DLD1 (cell line): ENCODE measurements at regions not wholly inside any gene's neighbourhood (a gene's known extent, or its start where the extent isn't known, plus 50 kb on each side); places are given as distances from the start of the nearest gene placed in this dataset.

Experiments used
- in situ Hi-C: cut with HindIII; loops from 2 replicates; pipeline ENCODE4 v1.10.0; 2017; ENCODE audit warnings: low sequenced_read_pairs

DNA sequence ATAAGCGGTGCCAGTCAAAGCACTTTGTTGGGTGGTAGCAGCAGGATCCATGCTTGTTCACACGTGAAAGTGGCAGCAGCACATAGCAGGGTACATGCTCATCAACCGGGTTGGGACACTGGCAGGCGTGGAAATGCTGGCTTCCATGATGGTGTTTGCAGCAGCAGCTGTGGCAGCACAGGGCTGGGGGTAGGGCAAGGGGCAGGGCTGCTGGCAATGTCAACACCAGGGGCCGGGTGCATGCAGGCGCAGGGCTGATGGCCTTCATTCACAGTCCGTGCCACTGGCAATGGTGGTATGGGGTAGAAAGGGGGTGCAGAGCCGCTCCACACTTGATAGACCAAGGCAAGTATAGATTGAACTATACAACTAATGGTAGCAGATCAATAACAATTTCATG, 374.7 kb upstream of the FAM241A start:
- in situ Hi-C loops = no loop called here

- in situ Hi-C loops = no loop called here
Measured at GRCh38 chr4:111773858-111774257, 371.4 kb upstream of the FAM241A start.

- in situ Hi-C loops = no loop called here
Measured at GRCh38 chr4:111775556-111776297, 369.5 kb upstream of the FAM241A start.

- in situ Hi-C loops = no loop called here
Measured at GRCh38 chr4:111776561-111776960, 368.7 kb upstream of the FAM241A start.

- in situ Hi-C loops = no loop called here
Measured at GRCh38 chr4:111778543-111778942, 366.7 kb upstream of the FAM241A start.

GRCh38 chr4:111780965-111781364, 364.3 kb upstream of the FAM241A start:
- in situ Hi-C loops = no loop called here

DNA sequence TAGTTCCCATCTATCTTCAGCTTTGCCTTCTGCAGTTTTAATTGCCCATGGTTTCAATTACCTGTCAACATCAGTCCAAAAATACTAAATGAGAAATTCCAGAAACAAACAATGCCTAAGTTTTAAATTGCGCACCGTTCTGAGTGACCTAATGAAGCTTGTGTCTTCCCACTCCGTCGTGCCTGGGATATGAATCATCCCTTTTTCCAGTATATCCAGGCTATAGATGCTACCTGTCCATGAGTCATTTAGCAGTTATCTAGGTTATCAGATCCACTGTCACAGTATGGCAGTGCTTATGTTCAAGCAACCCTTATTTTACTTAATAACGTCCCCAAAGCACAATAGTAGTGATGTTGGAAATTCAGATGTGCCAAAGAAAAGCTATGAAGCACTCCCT, 363.6 kb upstream of the FAM241A start:
- in situ Hi-C loops = no loop called here

GRCh38 chr4:111788099-111788498, 357.2 kb upstream of the FAM241A start:
- in situ Hi-C loops = no loop called here

DNA sequence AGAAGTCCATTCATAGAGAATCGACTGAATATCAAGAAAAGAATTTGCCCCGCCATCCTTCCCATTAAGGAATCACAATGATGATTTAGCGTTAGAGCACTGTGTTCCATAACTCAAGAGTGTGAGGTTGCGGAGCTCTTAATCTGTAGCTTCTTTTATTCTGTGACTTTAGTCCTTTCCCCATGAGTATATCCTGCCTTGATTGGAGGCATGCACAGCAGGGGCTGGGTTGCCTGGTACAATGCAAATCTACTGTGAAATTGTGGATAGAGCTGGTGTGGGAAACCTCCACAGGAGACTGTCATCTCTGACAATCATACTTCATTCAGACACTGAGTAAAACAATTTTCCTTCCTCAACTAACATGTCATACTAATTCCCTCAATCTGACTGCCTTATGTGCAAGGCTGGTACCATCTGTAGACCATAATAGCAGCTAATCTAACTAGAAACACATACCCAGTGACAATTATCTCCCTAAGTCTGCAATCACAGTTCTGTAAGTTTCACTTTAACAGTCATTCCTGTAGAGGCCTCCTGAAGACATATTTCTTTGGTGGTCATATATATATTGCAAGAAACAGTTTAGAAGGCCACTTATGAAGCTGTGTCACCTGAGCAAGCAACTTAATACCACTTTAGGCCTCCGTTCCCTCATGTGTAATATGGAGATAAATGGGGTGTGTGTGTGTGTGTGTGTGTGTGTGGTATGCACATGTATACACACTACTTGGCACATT, 355.2 kb upstream of the FAM241A start:
- in situ Hi-C loops = no loop called here

GRCh38 chr4:111792632-111793031, 352.6 kb upstream of the FAM241A start:
- in situ Hi-C loops = no loop called here

DNA sequence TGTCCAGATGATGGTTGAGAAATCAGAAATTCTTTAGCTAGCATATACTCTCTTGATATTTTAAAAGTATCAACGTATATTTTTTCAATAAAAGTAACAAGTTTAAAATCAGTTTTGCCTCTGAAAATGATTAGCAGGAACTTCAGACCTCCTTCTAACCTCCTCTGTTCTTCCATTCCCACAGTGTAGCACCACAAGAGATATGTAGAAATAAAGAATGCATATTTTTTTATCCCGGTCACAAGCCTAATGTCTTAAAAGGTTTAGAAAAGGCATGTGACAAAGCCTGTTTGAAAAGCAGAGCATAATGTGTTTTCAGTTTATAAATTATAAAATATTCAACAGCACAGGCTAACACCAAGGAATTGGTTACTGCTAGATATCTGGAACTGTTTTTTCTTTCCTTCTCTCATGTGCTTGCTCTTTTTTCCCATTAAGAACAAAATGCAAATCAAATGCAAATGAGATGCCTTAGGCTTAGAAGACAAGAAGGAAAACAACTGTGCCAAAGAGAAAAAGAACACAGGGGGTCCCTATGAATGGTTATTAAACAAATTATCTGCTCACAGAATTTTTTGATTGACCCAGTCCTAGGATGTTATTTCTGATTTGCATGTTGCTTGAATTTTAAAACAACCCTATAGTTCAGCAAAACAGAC, 351.7 kb upstream of the FAM241A start:
- in situ Hi-C loops = no loop called here

GRCh38 chr4:111797455-111798163, 347.6 kb upstream of the FAM241A start:
- in situ Hi-C loops = no loop called here

DNA sequence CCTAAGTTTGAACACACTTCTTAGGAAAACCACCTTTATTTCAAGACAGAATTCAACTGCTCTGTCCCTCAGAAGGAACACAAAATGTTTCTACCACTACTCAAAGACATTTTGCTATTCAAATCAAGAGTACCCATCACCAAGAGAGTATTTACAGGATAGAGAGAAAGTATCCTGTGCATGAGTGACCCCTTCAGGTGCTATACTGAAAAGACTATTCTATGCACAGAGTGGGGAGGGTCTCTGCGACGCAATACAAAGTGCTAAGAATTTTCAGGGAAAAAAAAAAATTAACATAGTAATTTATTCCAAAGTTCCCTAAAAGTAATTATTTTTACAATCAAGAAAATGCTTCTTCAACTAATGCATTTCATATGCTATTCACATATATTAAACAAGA, 346.4 kb upstream of the FAM241A start:
- in situ Hi-C loops = no loop called here

DNA sequence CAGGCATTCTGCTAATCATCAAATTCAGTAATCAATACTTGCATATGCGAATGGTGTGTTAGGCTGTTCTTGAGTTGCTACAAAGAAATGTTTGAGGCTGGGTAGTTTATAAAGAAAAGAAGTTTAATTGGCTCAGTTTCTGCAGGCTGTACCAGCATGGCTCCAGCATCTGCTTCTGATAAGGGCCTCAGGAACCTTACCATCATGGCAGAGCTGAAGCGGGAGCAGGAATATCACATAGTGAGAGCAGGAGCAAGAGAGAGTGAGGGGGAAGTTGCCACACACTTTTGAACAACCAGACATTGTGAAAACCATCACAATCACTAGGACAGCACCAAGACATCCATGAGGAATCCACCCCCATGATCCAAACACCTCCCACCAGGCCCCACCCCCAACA, 344.7 kb upstream of the FAM241A start:
- in situ Hi-C loops = no loop called here

DNA sequence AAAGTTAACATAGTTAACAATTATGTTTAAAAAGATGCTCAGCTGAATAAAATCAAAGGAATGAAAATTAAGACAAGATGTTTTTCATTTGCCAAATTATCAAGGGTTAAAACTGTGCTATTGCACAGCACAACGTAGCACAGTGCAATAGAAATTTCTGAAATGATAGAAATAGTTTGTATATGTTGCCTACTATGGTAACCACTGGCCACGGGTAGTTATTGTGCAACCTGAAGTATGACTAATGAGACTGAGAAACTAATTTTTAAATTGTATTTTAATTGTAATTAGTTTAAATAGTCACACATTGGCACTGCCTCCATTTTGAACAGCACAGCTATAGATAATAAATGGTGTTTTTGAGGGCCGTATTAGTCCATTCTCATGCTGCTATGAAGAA, 343.1 kb upstream of the FAM241A start:
- in situ Hi-C loops = no loop called here

GRCh38 chr4:111806331-111806730, 338.9 kb upstream of the FAM241A start:
- in situ Hi-C loops = no loop called here

DNA sequence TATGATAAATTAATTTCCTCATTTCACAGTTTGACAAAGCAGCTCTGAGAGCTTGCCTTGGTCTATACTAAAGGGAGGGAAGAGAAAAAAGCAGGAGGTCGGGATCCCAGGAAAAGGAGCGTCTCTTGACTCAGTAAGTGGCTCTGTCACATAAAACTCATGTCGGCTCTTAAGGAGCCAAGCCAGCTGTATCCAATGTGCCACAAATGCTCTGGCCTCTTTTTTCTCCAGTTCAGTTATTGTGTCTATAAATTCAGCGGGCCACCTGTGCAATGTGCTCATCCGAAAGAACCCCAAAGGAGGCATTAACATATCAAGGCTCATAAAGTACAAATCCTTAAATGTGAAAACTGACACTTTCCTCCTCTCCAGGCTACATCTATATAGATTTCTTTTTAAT, 337.7 kb upstream of the FAM241A start:
- in situ Hi-C loops = no loop called here

- in situ Hi-C loops = no loop called here
Measured at GRCh38 chr4:111808174-111808573, 337.1 kb upstream of the FAM241A start.

DNA sequence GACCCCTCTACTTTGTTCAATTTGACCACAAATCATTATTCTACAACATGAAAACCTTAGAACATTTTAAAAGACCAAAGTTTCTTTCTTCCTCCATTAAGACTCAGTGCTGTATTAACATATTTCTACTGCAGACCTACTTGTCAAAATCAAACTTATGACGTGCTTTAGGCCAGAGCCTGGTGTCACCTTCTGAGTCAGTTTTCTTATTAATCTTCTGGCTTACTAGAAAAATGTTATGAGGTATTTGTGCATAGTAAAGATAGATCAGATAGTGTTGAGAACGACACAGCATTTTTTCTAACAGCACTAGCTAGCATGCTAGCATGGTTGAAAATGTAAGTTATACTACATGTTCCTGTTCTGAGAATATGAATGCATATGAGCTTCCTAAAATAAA, 333.6 kb upstream of the FAM241A start:
- in situ Hi-C loops = no loop called here

DNA sequence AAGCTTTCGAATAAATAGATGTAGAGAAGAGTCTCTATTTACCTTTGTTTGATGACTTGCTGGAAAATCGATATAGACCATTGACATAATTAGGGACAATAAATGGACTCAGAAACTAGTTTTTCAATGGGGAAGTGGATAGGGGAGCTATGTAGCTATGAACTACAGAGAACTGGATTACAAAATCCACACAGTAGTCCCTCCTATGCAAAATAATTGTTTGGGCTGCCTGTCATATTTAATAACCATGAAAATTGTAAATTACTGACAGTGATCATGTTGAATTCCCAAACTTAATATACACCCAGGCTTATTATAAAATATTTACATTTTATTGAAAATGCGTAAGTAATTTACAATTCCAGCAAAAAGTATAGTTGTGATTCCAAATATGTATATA, 333.1 kb upstream of the FAM241A start:
- in situ Hi-C loops = no loop called here

DNA sequence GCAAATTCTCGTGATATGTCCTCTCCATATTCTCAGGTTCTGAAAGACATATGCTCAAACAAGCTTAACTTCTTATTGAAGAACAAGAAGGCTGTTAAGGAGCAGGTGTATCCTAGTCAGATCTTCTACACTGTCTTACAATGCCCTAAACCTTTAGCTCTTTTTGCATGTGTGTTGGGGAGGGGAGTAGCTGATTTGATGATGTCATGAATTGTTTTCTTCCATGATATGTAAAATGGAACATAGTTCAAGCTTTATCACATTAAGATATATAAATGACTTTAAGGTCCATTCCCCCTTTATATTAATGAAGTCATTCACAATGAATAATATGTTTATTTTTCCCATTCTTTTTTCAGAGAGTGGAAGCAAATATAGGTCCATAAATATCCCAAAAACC, 332.5 kb upstream of the FAM241A start:
- in situ Hi-C loops = no loop called here
